Activated T-cell treated with anti-CD3 and anti-CD28 coated beads, Interleukin-2, amount 50 U/mL, for 24 hours (primary cell): ENCODE measurements at regions not wholly inside any gene's neighbourhood (a gene's known extent, or its start where the extent isn't known, plus 50 kb on each side); places are given as distances from the start of the nearest gene placed in this dataset.
"Not testable (repeated sequence)": the region's sequence is repeated elsewhere in the genome, so short reads cannot be mapped to it uniquely, and the experiment has no call there.

Experiments
- DNase-seq: peaks from one replicate; pipeline ENCODE4 v3.0.0-alpha.2; 2020
- H3K27ac Mint-ChIP-seq: 2 replicates; pipeline ENCODE4 v1.8.0; 2020; ENCODE audit warnings: mild to moderate bottlenecking, mixed read lengths
- H3K27me3 Mint-ChIP-seq: 2 replicates; pipeline ENCODE4 v1.8.0; 2020; ENCODE audit warnings: mixed read lengths
- H3K36me3 Mint-ChIP-seq: 2 replicates; pipeline ENCODE4 v1.8.0; 2020; ENCODE audit warnings: low read depth, mixed read lengths
- H3K4me1 Mint-ChIP-seq: 2 replicates; pipeline ENCODE4 v1.8.0; 2020; ENCODE audit warnings: low read depth, mixed read lengths
- H3K4me3 Mint-ChIP-seq: 2 replicates; pipeline ENCODE4 v1.8.0; 2020; ENCODE audit warnings: mild to moderate bottlenecking, moderate library complexity, mixed read lengths
- H3K9me3 Mint-ChIP-seq: 2 replicates; pipeline ENCODE4 v1.8.0; 2020; ENCODE audit warnings: mixed read lengths

DNA sequence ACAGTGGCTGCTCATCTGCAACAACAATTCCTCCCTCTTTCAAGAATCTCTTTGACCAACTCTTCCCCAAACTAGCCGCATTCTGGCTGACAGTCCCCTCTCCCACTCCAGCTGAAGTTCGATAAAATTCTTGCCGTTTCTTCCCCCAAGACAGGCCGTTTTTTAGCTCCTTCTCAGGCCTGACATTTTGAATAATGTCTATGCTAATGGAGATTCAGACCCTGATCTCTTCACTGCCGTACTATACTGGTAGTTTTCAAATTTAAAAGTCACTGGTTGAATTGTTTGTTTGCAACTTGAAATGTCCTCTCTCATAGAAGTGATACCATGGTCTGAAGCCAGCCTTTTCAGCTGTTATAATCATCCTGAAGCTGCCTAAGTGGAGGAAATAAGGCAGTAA lies 65.9 kb upstream of the AMN1 start:
- DNase-seq: no peak
- no peaks in the 10 kb centered on the region for H3K9me3 Mint-ChIP-seq
- no peaks in the 10 kb centered on the region for H3K36me3 Mint-ChIP-seq
- H3K4me1 Mint-ChIP-seq: peaks cover 41% of the 10 kb centered on the region
- H3K4me3 Mint-ChIP-seq: no peak overlapping the region
- H3K27ac Mint-ChIP-seq: no peak overlapping the region
- no peaks in the 10 kb centered on the region for H3K27me3 Mint-ChIP-seq

DNA sequence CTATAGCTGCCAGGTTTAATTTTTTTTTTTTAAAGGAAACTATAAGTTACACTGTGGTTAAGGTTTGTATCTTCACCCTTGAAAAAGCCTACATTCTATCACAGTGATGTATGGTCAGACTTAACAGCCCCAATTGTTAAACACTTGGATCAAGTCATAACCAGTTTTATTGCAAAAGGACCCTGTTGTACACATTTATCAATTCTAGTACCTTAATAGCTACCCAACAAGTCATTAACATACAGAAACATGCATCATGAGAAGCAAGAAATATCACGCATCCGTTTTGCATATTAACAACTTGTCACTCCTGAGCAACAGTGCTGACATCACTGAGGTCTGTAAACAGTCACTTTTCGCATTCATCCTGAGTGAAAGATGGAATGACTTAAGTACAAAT lies 62.4 kb upstream of the AMN1 start:
- not testable (repeated sequence) for DNase-seq, H3K27me3 Mint-ChIP-seq, H3K36me3 Mint-ChIP-seq, H3K4me3 Mint-ChIP-seq, H3K9me3 Mint-ChIP-seq, H3K27ac Mint-ChIP-seq
- H3K4me1 Mint-ChIP-seq: peaks cover 28% of the 10 kb centered on the region

DNA sequence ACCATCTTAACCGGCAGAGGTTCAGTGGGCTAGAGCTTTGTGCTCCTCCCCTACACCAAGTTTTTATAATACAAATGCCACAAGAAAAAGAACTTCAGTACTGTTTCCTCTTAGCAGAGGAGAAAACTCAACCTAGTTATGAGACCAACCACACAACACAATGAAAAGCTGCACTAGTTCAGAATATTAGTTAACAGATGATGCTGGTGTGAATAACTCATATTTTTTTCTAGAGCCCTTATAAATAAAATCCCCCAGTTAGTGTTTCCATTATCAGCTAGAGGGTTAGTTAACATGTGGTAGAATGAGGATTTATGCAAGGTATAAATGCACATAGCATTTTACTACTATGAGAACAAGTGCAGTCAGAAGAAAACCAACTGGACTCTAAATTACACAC lies 61.9 kb upstream of the AMN1 start:
- H3K4me3 Mint-ChIP-seq: no peak overlapping the region

DNA sequence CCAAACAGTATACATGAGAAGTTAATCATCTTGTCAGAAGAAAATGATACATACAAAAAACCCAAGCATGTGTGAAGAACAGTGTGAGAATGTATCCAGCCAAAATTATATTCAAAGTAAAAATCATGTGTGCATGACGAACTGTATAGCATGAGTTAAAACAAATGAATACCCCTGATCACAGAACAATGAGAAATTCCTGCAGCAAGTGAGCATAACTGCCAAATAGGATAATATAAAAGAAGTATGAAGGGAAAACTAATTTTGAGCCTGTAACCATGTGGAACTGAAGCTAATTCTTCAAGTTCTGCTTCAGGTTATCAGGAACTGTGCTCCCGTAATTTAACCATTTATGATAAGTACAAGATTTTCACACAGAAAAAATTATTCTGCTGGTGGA lies 56.5 kb upstream of the AMN1 start:
- Mint-ChIP-seq H3K36me3 (no peaks in the 10 kb centered on the region), H3K27me3 (no peaks in the 10 kb centered on the region), H3K4me3 (no peak overlapping the region), H3K9me3 (peaks cover 4% of the 10 kb centered on the region), H3K4me1 (peaks cover 25% of the 10 kb centered on the region), H3K27ac (no peak overlapping the region)
- no peak for DNase-seq

More for the DNA sequence above, 61.9 kb upstream of the AMN1 start:
- H3K9me3 Mint-ChIP-seq: no peaks in the 10 kb centered on the region
- no peak for DNase-seq
- H3K27ac Mint-ChIP-seq: no peak overlapping the region
- no peaks in the 10 kb centered on the region for H3K27me3 Mint-ChIP-seq
- peaks cover 29% of the 10 kb centered on the region for H3K4me1 Mint-ChIP-seq
- no peaks in the 10 kb centered on the region for H3K36me3 Mint-ChIP-seq

DNA sequence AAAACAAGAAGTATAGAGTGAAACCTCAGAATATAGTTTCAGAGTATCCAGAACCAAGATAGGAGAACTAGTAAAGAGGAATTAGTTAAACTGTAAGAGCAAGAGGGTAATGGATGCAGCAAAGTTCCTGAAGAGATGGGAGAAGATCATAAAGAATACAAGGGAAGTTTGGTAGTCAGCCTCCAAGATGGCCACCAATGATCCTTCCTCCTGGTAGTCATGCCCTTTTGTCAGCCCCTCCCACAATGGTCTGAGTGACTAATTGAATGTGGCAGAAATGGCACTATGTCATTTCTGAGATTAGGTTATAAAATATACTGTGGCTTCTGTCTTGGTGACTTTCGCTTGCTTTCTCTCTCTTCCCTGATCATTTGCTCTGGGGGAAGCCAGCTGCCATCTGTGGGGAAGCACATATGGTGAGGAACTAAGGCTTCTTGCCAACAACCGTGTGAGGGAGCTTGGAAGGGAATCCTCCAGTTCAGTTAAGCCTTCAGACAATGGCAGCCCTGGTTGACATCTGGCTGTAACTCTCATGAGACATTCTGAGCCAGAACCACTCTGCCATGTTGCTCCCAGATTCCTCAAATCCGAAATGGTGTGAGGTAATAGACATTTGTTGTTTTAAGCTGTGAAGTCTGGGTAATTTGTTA lies 55.3 kb upstream of the AMN1 start:
- Mint-ChIP-seq H3K27ac (no peak overlapping the region), H3K4me1 (peaks cover 16% of the 10 kb centered on the region), H3K4me3 (no peak overlapping the region), H3K36me3 (no peaks in the 10 kb centered on the region), H3K27me3 (no peaks in the 10 kb centered on the region), H3K9me3 (peaks cover 4% of the 10 kb centered on the region)
- DNase-seq: no peak

DNA sequence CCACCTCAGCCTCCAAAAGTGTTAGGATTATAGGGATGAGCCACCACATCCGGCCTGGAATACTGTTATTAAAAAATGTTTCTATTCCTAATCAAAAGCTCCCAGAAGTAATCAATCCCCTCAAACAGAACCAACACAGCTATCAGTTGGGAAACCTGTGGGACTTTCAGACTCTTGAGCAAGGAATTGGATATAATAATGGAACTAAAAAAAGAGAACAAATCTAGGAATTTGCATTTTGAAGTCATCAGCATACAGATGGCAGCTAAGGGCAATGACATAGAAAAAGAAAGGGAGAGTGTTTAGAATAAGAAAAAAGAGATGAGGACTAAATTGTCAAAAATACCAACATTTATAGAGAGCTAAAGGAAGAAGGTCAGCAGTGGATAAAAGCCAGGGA lies 54.7 kb upstream of the AMN1 start:
- DNase-seq: no peak
- peaks cover 4% of the 10 kb centered on the region for H3K9me3 Mint-ChIP-seq
- no peaks in the 10 kb centered on the region for H3K36me3 Mint-ChIP-seq
- H3K4me1 Mint-ChIP-seq: peaks cover 17% of the 10 kb centered on the region
- H3K27me3 Mint-ChIP-seq: no peaks in the 10 kb centered on the region
- no peak overlapping the region for H3K27ac Mint-ChIP-seq
- no peak overlapping the region for H3K4me3 Mint-ChIP-seq

DNA sequence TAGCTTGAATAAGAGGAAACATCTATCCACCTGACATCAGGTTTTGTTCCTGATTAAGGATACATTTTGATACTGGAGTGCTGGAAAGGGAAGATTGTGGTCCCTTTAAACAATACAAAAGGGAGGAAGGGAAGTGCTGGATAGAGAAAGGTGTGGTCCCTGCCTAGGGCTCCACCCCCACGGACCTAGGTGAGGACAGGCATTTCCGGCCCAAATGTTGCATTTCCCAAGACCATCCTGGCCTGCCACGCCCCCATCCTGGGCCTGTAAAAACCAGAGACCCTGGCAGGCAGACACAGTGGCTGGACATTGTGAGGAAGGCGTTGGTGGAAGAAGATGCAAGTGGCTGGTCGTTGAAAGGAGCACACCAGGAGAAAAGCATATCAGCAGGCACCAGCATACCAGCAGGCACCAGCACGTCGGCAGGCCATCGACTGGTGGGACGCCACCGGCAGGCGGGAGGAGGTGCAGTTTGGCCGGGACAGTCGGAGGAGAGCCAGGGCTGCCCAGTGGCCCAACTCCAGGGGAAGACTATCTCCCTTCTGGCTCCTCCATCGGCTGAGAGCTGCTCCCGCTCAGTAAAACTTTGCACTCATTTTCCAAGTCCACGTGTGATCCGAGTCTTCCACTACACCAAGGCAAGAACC lies 53.2 kb upstream of the AMN1 start:
- H3K9me3 Mint-ChIP-seq: peaks cover 4% of the 10 kb centered on the region
- H3K27ac Mint-ChIP-seq: no peak overlapping the region
- no peaks in the 10 kb centered on the region for H3K36me3 Mint-ChIP-seq
- DNase-seq: no peak
- no peak overlapping the region for H3K4me3 Mint-ChIP-seq
- H3K4me1 Mint-ChIP-seq: peaks cover 16% of the 10 kb centered on the region
- no peaks in the 10 kb centered on the region for H3K27me3 Mint-ChIP-seq

DNA sequence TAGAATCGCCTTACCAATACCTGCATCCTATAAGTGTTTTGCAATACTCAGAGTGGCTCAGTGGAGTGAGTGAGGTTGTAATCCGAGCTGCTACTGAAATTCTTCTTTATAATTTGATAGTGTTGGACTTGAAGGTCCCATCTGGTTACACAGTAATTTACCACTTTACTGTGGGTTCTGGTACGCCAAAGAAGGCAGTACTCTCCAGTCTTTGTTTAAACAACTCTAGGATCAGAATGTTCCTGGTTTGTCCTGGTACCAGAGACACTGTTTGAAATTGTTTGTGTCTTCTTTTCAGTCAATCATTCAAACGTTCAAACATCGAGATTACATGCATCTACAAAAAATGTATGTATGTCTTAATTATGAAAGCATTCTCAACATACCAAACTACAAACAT lies 51.3 kb upstream of the AMN1 start:
- H3K27me3 Mint-ChIP-seq: no peaks in the 10 kb centered on the region
- H3K27ac Mint-ChIP-seq: no peak overlapping the region
- H3K4me1 Mint-ChIP-seq: peaks cover 7% of the 10 kb centered on the region
- no peak overlapping the region for H3K4me3 Mint-ChIP-seq
- peaks cover 4% of the 10 kb centered on the region for H3K9me3 Mint-ChIP-seq
- no peaks in the 10 kb centered on the region for H3K36me3 Mint-ChIP-seq
- no peak for DNase-seq

DNA sequence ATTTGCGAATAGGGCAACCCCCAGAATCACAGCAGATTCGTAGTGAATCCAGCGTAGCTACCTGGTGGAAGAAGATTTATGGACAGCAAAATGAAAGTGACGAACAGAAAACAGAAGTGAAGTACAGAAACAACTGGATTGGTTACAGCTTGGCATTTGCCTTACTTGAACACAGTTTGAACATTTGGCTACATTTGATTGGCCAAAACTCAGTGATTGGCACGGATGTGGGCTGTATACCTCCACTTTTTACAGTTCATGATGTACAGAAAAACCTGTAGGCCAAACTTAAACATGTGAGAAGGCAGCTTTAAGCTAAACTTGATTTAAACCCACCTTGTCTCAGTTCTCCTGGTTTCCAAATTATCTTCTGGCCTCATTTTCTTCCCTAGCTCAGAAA lies 49.9 kb upstream of the AMN1 start:
- Mint-ChIP-seq H3K4me3 (no peak overlapping the region), H3K27me3 (no peaks in the 10 kb centered on the region), H3K27ac (no peak overlapping the region), H3K4me1 (peaks cover 9% of the 10 kb centered on the region), H3K36me3 (no peaks in the 10 kb centered on the region), H3K9me3 (no peaks in the 10 kb centered on the region)
- DNase-seq: no peak
